Small intestine (tissue), 7 donors: ENCODE measurements at regions not wholly inside any gene's neighbourhood (a gene's known extent, or its start where the extent isn't known, plus 50 kb on each side); places are given as distances from the start of the nearest gene placed in this dataset.
"Not testable (repeated sequence)": the region's sequence is repeated elsewhere in the genome, so short reads cannot be mapped to it uniquely, and the experiment has no call there.

ENCODE experiments used
- DNase-seq, 2 donors: peaks; one replicate each; pipeline versions ENCODE4 v3.0.0 to v3.0.0-alpha.2; 2013
- FAIRE-seq: peaks from 2 replicates; lab custom pipeline; 2012; peaks lifted over from hg19 to GRCh38; lab: Jason Lieb, UNC
- H3K27ac ChIP-seq, 3 donors: one replicate each; pipeline ENCODE4 v1.5.1; 2013; ENCODE audit warnings: low read length in 2 of 3, mild to moderate bottlenecking in 2 of 3, control low read depth in 1 of 3, inconsistent platforms in 1 of 3, low read depth in 1 of 3, moderate library complexity in 1 of 3
- H3K27me3 ChIP-seq, 3 donors: one replicate each; pipeline ENCODE4 v1.6.1; 2013; ENCODE audit warnings: low read length in 3 of 3, inconsistent platforms in 1 of 3; ENCODE audit not compliant: control insufficient read depth in 3 of 3, insufficient read depth in 3 of 3
- H3K36me3 ChIP-seq, 3 donors: one replicate each; pipeline ENCODE4 v1.6.1; 2013; ENCODE audit warnings: low read length in 3 of 3, inconsistent platforms in 1 of 3, low read depth in 1 of 3, mild to moderate bottlenecking in 1 of 3, moderate library complexity in 1 of 3; ENCODE audit not compliant: control insufficient read depth in 3 of 3, insufficient read depth in 2 of 3
- H3K4me1 ChIP-seq, 3 donors: one replicate each; pipeline ENCODE4 v1.6.1; 2013; ENCODE audit warnings: low read length in 2 of 3, inconsistent platforms in 1 of 3, low read depth in 1 of 3, mild to moderate bottlenecking in 1 of 3, moderate library complexity in 1 of 3; ENCODE audit not compliant: control insufficient read depth in 3 of 3, insufficient read depth in 2 of 3
- H3K4me3 ChIP-seq, 3 donors: one replicate each; pipeline ENCODE4 v1.5.1; 2013; ENCODE audit warnings: low read length in 3 of 3, control low read depth in 1 of 3, inconsistent platforms in 1 of 3, low read depth in 1 of 3, mild to moderate bottlenecking in 1 of 3, moderate library complexity in 1 of 3
- H3K9me3 ChIP-seq, 2 donors: one replicate each; pipeline ENCODE4 v1.6.1; 2013; ENCODE audit warnings: low read depth in 1 of 2, low read length in 1 of 2; ENCODE audit not compliant: control insufficient read depth in 2 of 2, insufficient read depth in 1 of 2
- WGBS, 3 donors: extraction: QIAGEN DNeasy Blood & Tissue Kit; methylation state at CpG; one replicate each; pipeline ENCODE4 v1.1.7; 2013; 5-methylcytosine and 5-hydroxymethylcytosine counted together
- donor health status: healthy with polysubstance abuse.
- donor health status: control.
- donor health status: control.
- donor health status: Bipolar disorder and iron deficiency.
- donor health status: healthy.

GRCh38 chr3:31101285-31101684 is 206.8 kb upstream of the GADL1 start:
- H3K4me1 ChIP-seq, FAIRE-seq, H3K27me3 ChIP-seq, H3K4me3 ChIP-seq, H3K9me3 ChIP-seq, DNase-seq, H3K27ac ChIP-seq, H3K36me3 ChIP-seq: not testable (repeated sequence)
- WGBS, 3 donors = 22 to 58% (median 26%) methylated on average over 1 of the region's 1 CpG

GRCh38 chr3:31102196-31102879 is 207.9 kb upstream of the GADL1 start:
- 72 to 85% (median 73%) methylated on average over 8 of the region's 8 CpGs for WGBS, 3 donors
- H3K9me3 ChIP-seq = no peaks in the 10 kb centered on the region
- H3K4me3 ChIP-seq = no peak overlapping the region
- H3K27me3 ChIP-seq = no peaks in the 10 kb centered on the region
- no peak for FAIRE-seq
- no peaks in the 10 kb centered on the region for H3K4me1 ChIP-seq
- no peaks in the 10 kb centered on the region for H3K36me3 ChIP-seq
- H3K27ac ChIP-seq = no peak overlapping the region
- no peak for DNase-seq

GRCh38 chr3:31103181-31103580 is 208.7 kb upstream of the GADL1 start:
- DNase-seq = no peak
- WGBS, 3 donors = 53 to 81% (median 55%) methylated on average over 2 of the region's 2 CpGs

GRCh38 chr3:31103623-31104180 is 209.2 kb upstream of the GADL1 start:
- no peak for DNase-seq
- no peaks in the 10 kb centered on the region for H3K4me1 ChIP-seq
- H3K27ac ChIP-seq = no peak overlapping the region
- no peaks in the 10 kb centered on the region for H3K36me3 ChIP-seq
- no peak overlapping the region for H3K4me3 ChIP-seq
- H3K27me3 ChIP-seq = no peaks in the 10 kb centered on the region
- FAIRE-seq = no peak
- WGBS, 3 donors = 84 to 92% (median 87%) methylated on average over 4 of the region's 4 CpGs
- H3K9me3 ChIP-seq = no peaks in the 10 kb centered on the region

More at GRCh38 chr3:31103181-31103580, 208.7 kb upstream of the GADL1 start:
- Histone ChIP-seq H3K9me3 (no peaks in the 10 kb centered on the region), H3K27ac (no peak overlapping the region), H3K36me3 (no peaks in the 10 kb centered on the region), H3K4me1 (no peaks in the 10 kb centered on the region), H3K4me3 (no peak overlapping the region), H3K27me3 (no peaks in the 10 kb centered on the region)
- no peak for FAIRE-seq

GRCh38 chr3:31105011-31105410 is 210.6 kb upstream of the GADL1 start:
- no peak for DNase-seq
- Histone ChIP-seq H3K4me3 (no peak overlapping the region), H3K9me3 (no peaks in the 10 kb centered on the region), H3K27ac (no peak overlapping the region), H3K36me3 (no peaks in the 10 kb centered on the region), H3K4me1 (no peaks in the 10 kb centered on the region), H3K27me3 (no peaks in the 10 kb centered on the region)
- no peak for FAIRE-seq
- 32 to 77% (median 54%) methylated on average over 1 of the region's 1 CpG for WGBS, 3 donors

- Histone ChIP-seq H3K27me3 (no peaks in the 10 kb centered on the region), H3K9me3 (no peaks in the 10 kb centered on the region), H3K4me1 (no peaks in the 10 kb centered on the region), H3K4me3 (no peak overlapping the region), H3K27ac (no peak overlapping the region), H3K36me3 (no peaks in the 10 kb centered on the region)
- 63 to 71% (median 65%) methylated on average over 2 of the region's 2 CpGs for WGBS, 3 donors
- no peak for FAIRE-seq
- DNase-seq = no peak
Observed at GRCh38 chr3:31105438-31106077, 211.1 kb upstream of the GADL1 start.

- 77 to 90% (median 85%) methylated on average over 2 of the region's 2 CpGs for WGBS, 3 donors
- Histone ChIP-seq H3K27me3 (no peaks in the 10 kb centered on the region), H3K27ac (no peak overlapping the region), H3K4me1 (no peaks in the 10 kb centered on the region), H3K4me3 (no peak overlapping the region), H3K36me3 (no peaks in the 10 kb centered on the region), H3K9me3 (no peaks in the 10 kb centered on the region)
- DNase-seq (no peak), FAIRE-seq (no peak)
Observed at GRCh38 chr3:31106204-31106603, 211.7 kb upstream of the GADL1 start.

GRCh38 chr3:31106912-31107311 is 212.5 kb upstream of the GADL1 start:
- Histone ChIP-seq H3K4me3 (no peak overlapping the region), H3K27me3 (no peaks in the 10 kb centered on the region), H3K4me1 (no peaks in the 10 kb centered on the region), H3K27ac (no peak overlapping the region), H3K9me3 (no peaks in the 10 kb centered on the region), H3K36me3 (no peaks in the 10 kb centered on the region)
- DNase-seq (no peak), FAIRE-seq (no peak)
- 54 to 72% (median 70%) methylated on average over 2 of the region's 2 CpGs for WGBS, 3 donors
